ENCODE measurements at regions not wholly inside any gene's neighbourhood (a gene's known extent, or its start where the extent isn't known, plus 50 kb on each side); places are given as distances from the start of the nearest gene placed in this dataset.

DNA sequence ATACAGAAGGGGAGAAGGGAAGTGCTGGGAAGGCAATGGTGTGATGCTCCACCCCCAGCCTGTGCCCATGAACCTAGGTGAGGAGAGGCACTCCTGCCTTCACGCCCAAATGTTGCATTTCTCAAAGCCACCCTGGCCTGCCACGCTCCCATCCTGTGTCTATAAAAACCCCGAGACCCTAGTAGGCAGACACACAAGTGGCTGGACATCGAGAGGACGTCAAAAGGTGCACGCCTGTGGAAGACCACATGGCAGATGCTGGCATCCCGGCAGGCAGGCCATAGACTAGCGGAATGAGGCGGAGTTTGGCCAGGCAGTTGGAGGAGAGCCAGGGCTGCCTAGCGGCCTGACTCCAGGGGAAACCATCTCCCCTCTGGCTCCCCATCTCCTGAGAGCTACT, 1168.5 kb upstream of the ADGRL2 start:
- TF ChIP-seq CTCF (IDR thresholded peaks at IDR 0.05) (no peak), POLR2A (IDR thresholded peaks at IDR 0.05) (no peak), POLR2AphosphoS5 (IDR thresholded peaks at IDR 0.05) (no peak)

Measured in prostate gland (tissue), 2 donors.